ENCODE measurements at regions not wholly inside any gene's neighbourhood (a gene's known extent, or its start where the extent isn't known, plus 50 kb on each side); places are given as distances from the start of the nearest gene placed in this dataset.

GRCh38 chr4:14167876-14168510, 540.5 kb upstream of the BOD1L1 start:
- TF ChIP-seq CTCF (optimal IDR thresholded peaks at IDR 0.05 in 1 of 3, IDR thresholded peaks at IDR 0.05 in 1 of 3, conservative IDR thresholded peaks at IDR 0.05 in 1 of 3; ENCODE audit: extremely low read depth in 1 of 3, insufficient read depth in 2 of 3, low read length in 3 of 3), result no peak
- no peak for TF ChIP-seq EZH2 (IDR thresholded peaks at IDR 0.05; ENCODE audit: low read length)
